ENCODE measurements at regions not wholly inside any gene's neighbourhood (a gene's known extent, or its start where the extent isn't known, plus 50 kb on each side); places are given as distances from the start of the nearest gene placed in this dataset.
"Not testable (repeated sequence)": the region's sequence is repeated elsewhere in the genome, so short reads cannot be mapped to it uniquely, and the experiment has no call there.

GRCh38 chr3:147240581-147240980, 165.8 kb downstream of the ZIC4 start:
- no peak overlapping the region for H3K27ac ChIP-seq
- no peak for TF ChIP-seq POLR2AphosphoS5 (IDR thresholded peaks at IDR 0.05)
- no peak for TF ChIP-seq EP300 (IDR thresholded peaks at IDR 0.05)
- no peak for DNase-seq (ENCODE audit: low spot score in 2 of 2)
- H3K4me1 ChIP-seq: no peaks in the 10 kb centered on the region
- no peaks in the 10 kb centered on the region for H3K36me3 ChIP-seq
- H3K4me3 ChIP-seq: no peak overlapping the region
- no peaks in the 10 kb centered on the region for H3K27me3 ChIP-seq
- H3K9me3 ChIP-seq: no peaks in the 10 kb centered on the region
- 89% methylated on average over 1 of the region's 1 CpG for WGBS

DNA sequence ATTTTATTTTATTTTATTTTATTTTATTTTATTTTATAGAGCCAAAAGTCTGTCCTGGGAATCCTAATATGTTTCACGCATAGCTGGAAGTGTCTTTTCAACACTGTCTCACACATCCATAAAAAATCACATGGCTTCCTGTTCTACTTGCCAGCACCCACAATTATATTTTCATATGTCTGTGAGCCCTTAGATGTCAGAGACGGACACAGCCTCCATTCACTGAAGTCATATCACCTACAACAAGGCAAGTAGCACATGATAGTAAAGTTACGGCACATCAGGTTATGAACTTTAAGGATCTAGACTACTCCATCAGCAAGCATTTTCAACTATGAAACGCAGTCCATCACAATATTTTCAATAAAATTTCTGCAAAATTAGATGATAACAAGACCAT, 168.4 kb downstream of the ZIC4 start:
- no peak for DNase-seq (ENCODE audit: low spot score in 2 of 2)
- H3K36me3 ChIP-seq: no peaks in the 10 kb centered on the region
- WGBS: 72% methylated on average over 4 of the region's 4 CpGs
- H3K27me3 ChIP-seq: no peaks in the 10 kb centered on the region
- H3K4me1 ChIP-seq: no peaks in the 10 kb centered on the region
- no peaks in the 10 kb centered on the region for H3K9me3 ChIP-seq
- no peak overlapping the region for H3K27ac ChIP-seq
- TF ChIP-seq POLR2AphosphoS5 (IDR thresholded peaks at IDR 0.05) (no peak), CTCF (IDR thresholded peaks at IDR 0.05) (no peak), POLR2A (IDR thresholded peaks at IDR 0.05) (no peak), EP300 (IDR thresholded peaks at IDR 0.05) (no peak)
- no peak overlapping the region for H3K4me3 ChIP-seq

- 80% methylated on average over 3 of the region's 3 CpGs for WGBS
- DNase-seq (ENCODE audit: low spot score in 2 of 2); H3K36me3 ChIP-seq; H3K4me1 ChIP-seq; H3K9me3 ChIP-seq; H3K4me3 ChIP-seq; H3K27ac ChIP-seq; H3K27me3 ChIP-seq: not testable (repeated sequence)
Measured at GRCh38 chr3:147231980-147232379, 174.4 kb downstream of the ZIC4 start.

DNA sequence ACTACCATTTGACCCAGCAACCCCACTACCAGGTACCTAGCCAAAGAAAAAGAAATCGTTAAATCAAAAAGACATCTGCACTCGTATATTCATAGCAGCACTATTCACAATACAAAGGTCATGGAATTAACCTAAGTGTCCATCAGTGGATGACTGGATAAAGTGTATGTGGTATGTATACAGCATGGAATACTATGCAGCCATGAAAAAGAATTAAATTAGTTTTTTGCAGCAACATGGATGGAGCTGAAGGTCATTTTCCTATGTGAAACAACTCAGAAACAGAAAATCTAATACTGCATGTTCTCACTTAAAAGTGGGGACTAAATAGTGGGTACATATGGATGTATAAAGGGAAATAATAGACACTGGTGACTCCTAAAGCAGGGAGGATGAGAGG, 175.2 kb downstream of the ZIC4 start:
- TF ChIP-seq EP300 (IDR thresholded peaks at IDR 0.05) (no peak), POLR2AphosphoS5 (IDR thresholded peaks at IDR 0.05) (no peak), POLR2A (IDR thresholded peaks at IDR 0.05) (no peak), CTCF (IDR thresholded peaks at IDR 0.05) (no peak)
- H3K4me3 ChIP-seq: no peak overlapping the region
- no peaks in the 10 kb centered on the region for H3K4me1 ChIP-seq
- whole genome bisulfite sequencing: 96% methylated on average over 2 of the region's 2 CpGs
- no peak overlapping the region for H3K27ac ChIP-seq
- H3K9me3 ChIP-seq: no peaks in the 10 kb centered on the region
- no peak for DNase-seq (ENCODE audit: low spot score in 2 of 2)
- H3K36me3 ChIP-seq: no peaks in the 10 kb centered on the region
- no peaks in the 10 kb centered on the region for H3K27me3 ChIP-seq

DNA sequence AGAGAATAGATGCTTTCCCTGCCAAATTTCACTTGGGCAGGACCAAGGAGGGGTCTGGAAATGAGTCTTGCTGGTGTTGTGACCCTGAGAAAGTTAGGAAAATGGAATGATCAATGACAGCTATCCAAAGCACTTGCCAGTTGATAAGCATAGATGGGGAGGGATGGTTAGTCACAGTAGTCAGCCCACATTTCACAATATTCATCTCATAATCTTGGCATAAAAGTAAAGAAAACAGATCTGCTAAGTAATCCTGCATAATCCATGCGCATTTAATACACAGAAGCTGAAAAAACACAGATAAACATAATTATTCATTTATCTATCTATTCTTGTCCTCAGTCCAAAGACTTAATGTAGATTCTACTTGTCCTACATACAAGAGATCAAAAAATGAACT, 184.1 kb downstream of the ZIC4 start:
- Histone ChIP-seq H3K27me3 (no peaks in the 10 kb centered on the region), H3K4me1 (no peaks in the 10 kb centered on the region), H3K36me3 (no peaks in the 10 kb centered on the region), H3K9me3 (no peaks in the 10 kb centered on the region), H3K4me3 (no peak overlapping the region), H3K27ac (no peak overlapping the region)
- TF ChIP-seq POLR2AphosphoS5 (IDR thresholded peaks at IDR 0.05) (no peak), POLR2A (IDR thresholded peaks at IDR 0.05) (no peak), CTCF (IDR thresholded peaks at IDR 0.05) (no peak), EP300 (IDR thresholded peaks at IDR 0.05) (no peak)
- 91% methylated on average over 1 of the region's 1 CpG for WGBS
- DNase-seq (ENCODE audit: low spot score in 2 of 2): no peak

DNA sequence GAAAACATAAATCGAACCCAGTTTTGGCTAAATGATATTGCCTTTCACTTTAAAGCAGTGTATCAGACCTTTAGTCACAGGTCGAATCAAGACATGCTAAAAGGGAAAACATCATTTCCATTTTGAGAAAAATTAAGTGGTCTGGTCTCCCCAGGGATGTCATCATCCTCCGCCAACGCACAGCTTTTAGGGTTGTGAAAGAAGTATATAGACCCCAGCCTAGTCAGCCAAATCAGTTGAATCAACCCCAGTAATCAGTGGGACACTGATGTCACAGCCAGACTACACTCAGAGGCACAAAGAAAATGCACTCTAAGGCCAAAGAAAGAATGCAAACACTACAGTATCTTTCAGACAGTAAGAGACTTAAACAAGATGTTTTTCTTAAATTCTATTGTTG, 187.4 kb downstream of the ZIC4 start:
- no peak for TF ChIP-seq CTCF (IDR thresholded peaks at IDR 0.05)
- no peak for TF ChIP-seq EP300 (IDR thresholded peaks at IDR 0.05)
- no peak for TF ChIP-seq POLR2A (IDR thresholded peaks at IDR 0.05)
- TF ChIP-seq POLR2AphosphoS5 (IDR thresholded peaks at IDR 0.05): no peak
- DNase-seq (ENCODE audit: low spot score in 2 of 2): no peak
- no peaks in the 10 kb centered on the region for H3K9me3 ChIP-seq

More for the DNA sequence above, 187.4 kb downstream of the ZIC4 start:
- no peaks in the 10 kb centered on the region for H3K27me3 ChIP-seq
- H3K4me1 ChIP-seq: no peaks in the 10 kb centered on the region
- WGBS: 79% methylated on average over 4 of the region's 4 CpGs
- H3K36me3 ChIP-seq: no peaks in the 10 kb centered on the region
- no peak overlapping the region for H3K4me3 ChIP-seq
- no peak overlapping the region for H3K27ac ChIP-seq

All from suprapubic skin (tissue), 4 donors.